ENCODE measurements at regions not wholly inside any gene's neighbourhood (a gene's known extent, or its start where the extent isn't known, plus 50 kb on each side); places are given as distances from the start of the nearest gene placed in this dataset.

DNA sequence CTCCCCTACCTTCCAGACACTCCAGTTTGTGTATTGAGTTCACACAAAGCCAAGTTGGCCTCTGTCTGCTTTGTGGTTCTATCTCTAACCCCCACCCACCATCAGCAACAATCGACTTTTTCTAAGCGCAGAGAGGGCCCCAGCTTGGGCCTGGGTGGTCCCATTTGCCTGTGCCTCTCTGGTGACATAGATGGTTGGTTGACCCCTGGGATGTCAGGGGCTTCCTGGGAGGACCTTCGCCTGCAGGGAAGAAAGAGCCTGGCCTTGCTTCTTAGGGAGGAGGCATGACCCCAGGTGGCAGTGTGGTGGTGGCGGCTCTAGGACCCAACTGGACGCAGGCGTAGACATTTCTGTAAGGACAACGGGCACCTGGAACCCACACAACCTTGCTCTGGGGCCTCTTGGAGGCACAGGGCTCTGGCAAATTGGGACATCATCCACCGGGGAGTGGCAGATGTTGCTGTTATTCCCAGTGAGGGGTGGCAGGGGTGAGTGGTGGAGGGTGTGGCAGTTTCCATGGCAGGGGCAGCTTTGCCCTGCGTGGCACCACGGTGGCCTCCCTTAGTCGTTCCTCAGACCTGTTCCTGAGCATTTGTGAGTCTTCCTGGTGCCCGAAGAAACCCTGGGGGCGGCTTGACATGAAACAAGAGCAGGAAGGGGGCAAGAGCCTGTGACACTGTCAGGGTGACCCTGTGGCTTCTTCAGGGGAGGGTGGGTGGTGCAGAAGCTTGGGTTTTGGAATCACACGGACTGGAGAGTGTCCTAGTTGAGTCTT, 171.0 kb upstream of the IER5L start (continued):
- TF ChIP-seq, protein P1, sequence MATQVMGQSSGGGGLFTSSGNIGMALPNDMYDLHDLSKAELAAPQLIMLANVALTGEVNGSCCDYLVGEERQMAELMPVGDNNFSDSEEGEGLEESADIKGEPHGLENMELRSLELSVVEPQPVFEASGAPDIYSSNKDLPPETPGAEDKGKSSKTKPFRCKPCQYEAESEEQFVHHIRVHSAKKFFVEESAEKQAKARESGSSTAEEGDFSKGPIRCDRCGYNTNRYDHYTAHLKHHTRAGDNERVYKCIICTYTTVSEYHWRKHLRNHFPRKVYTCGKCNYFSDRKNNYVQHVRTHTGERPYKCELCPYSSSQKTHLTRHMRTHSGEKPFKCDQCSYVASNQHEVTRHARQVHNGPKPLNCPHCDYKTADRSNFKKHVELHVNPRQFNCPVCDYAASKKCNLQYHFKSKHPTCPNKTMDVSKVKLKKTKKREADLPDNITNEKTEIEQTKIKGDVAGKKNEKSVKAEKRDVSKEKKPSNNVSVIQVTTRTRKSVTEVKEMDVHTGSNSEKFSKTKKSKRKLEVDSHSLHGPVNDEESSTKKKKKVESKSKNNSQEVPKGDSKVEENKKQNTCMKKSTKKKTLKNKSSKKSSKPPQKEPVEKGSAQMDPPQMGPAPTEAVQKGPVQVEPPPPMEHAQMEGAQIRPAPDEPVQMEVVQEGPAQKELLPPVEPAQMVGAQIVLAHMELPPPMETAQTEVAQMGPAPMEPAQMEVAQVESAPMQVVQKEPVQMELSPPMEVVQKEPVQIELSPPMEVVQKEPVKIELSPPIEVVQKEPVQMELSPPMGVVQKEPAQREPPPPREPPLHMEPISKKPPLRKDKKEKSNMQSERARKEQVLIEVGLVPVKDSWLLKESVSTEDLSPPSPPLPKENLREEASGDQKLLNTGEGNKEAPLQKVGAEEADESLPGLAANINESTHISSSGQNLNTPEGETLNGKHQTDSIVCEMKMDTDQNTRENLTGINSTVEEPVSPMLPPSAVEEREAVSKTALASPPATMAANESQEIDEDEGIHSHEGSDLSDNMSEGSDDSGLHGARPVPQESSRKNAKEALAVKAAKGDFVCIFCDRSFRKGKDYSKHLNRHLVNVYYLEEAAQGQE (IDR thresholded peaks at IDR 0.05; ENCODE audit: low read depth): no peak
- TF ChIP-seq CBX3 (IDR thresholded peaks at IDR 0.05; ENCODE audit: low read depth) (no peak), JUND (IDR thresholded peaks at IDR 0.05) (no peak), CEBPB (IDR thresholded peaks at IDR 0.05; ENCODE audit: low read depth) (no peak), ZNF274 (IDR thresholded peaks at IDR 0.05; ENCODE audit: low read depth, low read length) (no peak)

DNA sequence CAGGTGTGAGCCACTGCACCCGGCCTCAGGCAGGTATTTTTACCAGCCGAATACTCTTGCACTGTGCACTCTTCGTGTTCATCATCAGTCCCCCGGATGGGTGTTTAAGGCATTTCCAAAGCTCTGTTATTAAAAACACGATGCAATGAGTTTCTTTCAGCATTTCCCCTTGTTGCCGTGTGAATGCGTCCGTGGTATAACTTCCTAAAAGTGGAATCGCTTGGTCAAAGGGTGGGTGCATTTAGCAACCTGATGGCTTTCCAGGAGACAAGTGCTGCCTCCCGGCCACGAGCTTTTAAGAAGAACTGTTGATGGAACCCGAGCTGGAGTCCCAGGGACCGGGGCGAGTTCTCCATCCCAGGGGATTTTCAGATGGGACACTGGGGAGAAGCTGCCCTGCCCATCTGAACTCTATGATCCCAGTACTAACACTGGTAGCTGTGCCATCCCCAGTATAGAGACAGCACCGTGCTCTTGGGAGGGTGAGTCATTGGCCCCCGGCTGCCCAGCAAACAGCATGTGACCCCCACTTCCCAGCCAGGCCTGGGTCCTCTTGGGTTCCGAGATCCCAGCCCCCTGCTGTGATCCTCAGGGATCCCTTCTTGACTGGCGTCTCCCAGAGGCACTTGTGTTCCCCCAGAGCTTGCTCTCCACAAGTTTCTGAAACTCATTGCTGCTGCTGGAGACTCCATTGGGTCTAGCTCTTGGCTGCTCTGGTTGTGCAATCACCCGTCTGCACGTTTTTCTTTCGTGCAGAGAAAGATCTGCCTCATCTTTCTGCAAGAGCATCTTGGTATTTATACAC, 169.5 kb upstream of the IER5L start:
- H3K79me2 ChIP-seq (ENCODE audit: insufficient read depth, low read length): no peaks in the 10 kb centered on the region
- TF ChIP-seq, protein P2, sequence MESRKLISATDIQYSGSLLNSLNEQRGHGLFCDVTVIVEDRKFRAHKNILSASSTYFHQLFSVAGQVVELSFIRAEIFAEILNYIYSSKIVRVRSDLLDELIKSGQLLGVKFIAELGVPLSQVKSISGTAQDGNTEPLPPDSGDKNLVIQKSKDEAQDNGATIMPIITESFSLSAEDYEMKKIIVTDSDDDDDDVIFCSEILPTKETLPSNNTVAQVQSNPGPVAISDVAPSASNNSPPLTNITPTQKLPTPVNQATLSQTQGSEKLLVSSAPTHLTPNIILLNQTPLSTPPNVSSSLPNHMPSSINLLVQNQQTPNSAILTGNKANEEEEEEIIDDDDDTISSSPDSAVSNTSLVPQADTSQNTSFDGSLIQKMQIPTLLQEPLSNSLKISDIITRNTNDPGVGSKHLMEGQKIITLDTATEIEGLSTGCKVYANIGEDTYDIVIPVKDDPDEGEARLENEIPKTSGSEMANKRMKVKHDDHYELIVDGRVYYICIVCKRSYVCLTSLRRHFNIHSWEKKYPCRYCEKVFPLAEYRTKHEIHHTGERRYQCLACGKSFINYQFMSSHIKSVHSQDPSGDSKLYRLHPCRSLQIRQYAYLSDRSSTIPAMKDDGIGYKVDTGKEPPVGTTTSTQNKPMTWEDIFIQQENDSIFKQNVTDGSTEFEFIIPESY (IDR thresholded peaks at IDR 0.05; ENCODE audit: extremely low read depth, insufficient replicate concordance, low read length): no peak
- no peaks in the 10 kb centered on the region for H4K20me1 ChIP-seq (ENCODE audit: insufficient read depth)
- H3K9me3 ChIP-seq (ENCODE audit: control insufficient read depth in 1 of 2, insufficient read depth in 1 of 2, low read depth in 1 of 2, low read length in 2 of 2): no peaks in the 10 kb centered on the region
- no peak overlapping the region for H2AFZ ChIP-seq (ENCODE audit: low read depth, low read length, poor library complexity, severe bottlenecking)
- H3K4me1 ChIP-seq (ENCODE audit: control insufficient read depth in 1 of 2, insufficient read depth in 2 of 2, low read length in 2 of 2): peaks cover 24 to 51% of the 10 kb centered on the region in 2 experiments
- no peak overlapping the region for H3K27ac ChIP-seq (ENCODE audit: low read depth, low read length)
- H3K4me2 ChIP-seq (ENCODE audit: low read length): no peak overlapping the region
- intact Hi-C loops (cut with micrococcal nuclease): no loop called here
- no peaks in the 10 kb centered on the region for H3K36me3 ChIP-seq (ENCODE audit: control insufficient read depth in 1 of 2, insufficient read depth in 2 of 2, low read length in 2 of 2)
- no peak overlapping the region for H3K9ac ChIP-seq (ENCODE audit: low read length)
- BruUV-seq (replicated peaks): no TSS peak
- no peak overlapping the region for H3K4me3 ChIP-seq (replicated peaks in 1 of 2; ENCODE audit: low read depth in 1 of 2, low read length in 2 of 2)
- ChIA-PET POLR2A (interaction anchor here (0.8 to 1.0 kb wide), 2 partner anchors 12 to 170 kb away, joined by 3 read pairs; partner anchors contain the start of gene IER5L), CTCF (no interaction called here), RAD21 (ENCODE audit: low non-redundant PET in 1 of 2, low total read pairs in 2 of 2, uncharacterized antibody in 2 of 2, unreplicated experiment in 2 of 2) (no interaction called here)
- H3K27me3 ChIP-seq (ENCODE audit: insufficient read depth, low read length): no peaks in the 10 kb centered on the region
- no peaks in the 10 kb centered on the region for H3K9me2 ChIP-seq (ENCODE audit: insufficient read depth)
- ATAC-seq (no peak), DNase-seq (ENCODE audit: low read depth, low spot score) (no peak)
